H9 (cell line): ENCODE measurements at regions not wholly inside any gene's neighbourhood (a gene's known extent, or its start where the extent isn't known, plus 50 kb on each side); places are given as distances from the start of the nearest gene placed in this dataset.

Experiments
- DNase-seq: peaks from one replicate; pipeline ENCODE4 v3.0.0-alpha.2; 2017
- H2AFZ ChIP-seq: one replicate; pipeline ENCODE4 v1.6.1; 2013; ENCODE audit warnings: mild to moderate bottlenecking, low read length, control low read depth, moderate library complexity
- H2AK5ac ChIP-seq: 2 replicates; pipeline ENCODE4 v1.6.1; 2013; ENCODE audit warnings: low read length, control low read depth, mixed read lengths; ENCODE audit not compliant: insufficient read length
- H2BK120ac ChIP-seq: one replicate; pipeline ENCODE4 v1.6.1; 2013; ENCODE audit warnings: low read depth, mild to moderate bottlenecking, low read length, control low read depth, inconsistent platforms; ENCODE audit not compliant: poor library complexity, severe bottlenecking
- H2BK12ac ChIP-seq: 2 replicates; pipeline ENCODE4 v1.6.1; 2013; ENCODE audit warnings: low read length, control low read depth, mixed read lengths, low read depth; ENCODE audit not compliant: insufficient read length
- H2BK15ac ChIP-seq: 2 replicates; pipeline ENCODE4 v1.6.1; 2013; ENCODE audit warnings: low read depth, low read length, control low read depth
- H2BK20ac ChIP-seq: one replicate; pipeline ENCODE4 v1.6.1; 2013; ENCODE audit warnings: low read depth, mild to moderate bottlenecking, low read length, control low read depth, inconsistent platforms; ENCODE audit not compliant: poor library complexity, severe bottlenecking
- H2BK5ac ChIP-seq: 2 replicates; pipeline ENCODE4 v1.6.1; 2013; ENCODE audit warnings: low read length, control low read depth, mixed read lengths; ENCODE audit not compliant: insufficient read length
- H3K14ac ChIP-seq: 2 replicates; pipeline ENCODE4 v1.6.1; 2013; ENCODE audit warnings: low read length, control low read depth; ENCODE audit not compliant: insufficient read depth
- H3K18ac ChIP-seq: 2 replicates; pipeline ENCODE4 v1.6.1; 2013; ENCODE audit warnings: low read depth, mild to moderate bottlenecking, mixed read lengths, low read length, control low read depth; ENCODE audit not compliant: insufficient read length
- H3K23ac ChIP-seq: 2 replicates; pipeline ENCODE4 v1.6.1; 2013; ENCODE audit warnings: low read length, control low read depth, mixed read lengths, low read depth; ENCODE audit not compliant: insufficient read length
- H3K23me2 ChIP-seq: 2 replicates; pipeline ENCODE4 v1.6.1; 2013; ENCODE audit warnings: low read depth, mild to moderate bottlenecking, mixed read lengths, low read length, control low read depth; ENCODE audit not compliant: insufficient read length, poor library complexity, severe bottlenecking
- H3K27ac ChIP-seq: 2 replicates; pipeline ENCODE4 v1.5.1; 2013; ENCODE audit warnings: low read length, control low read depth, mixed read lengths, low read depth; ENCODE audit not compliant: insufficient read length
- H3K27me3 ChIP-seq: 2 replicates; pipeline ENCODE4 v1.6.1; 2013; ENCODE audit warnings: low read length, control low read depth, inconsistent platforms; ENCODE audit not compliant: insufficient read depth
- H3K4ac ChIP-seq: 2 replicates; pipeline ENCODE4 v1.6.1; 2013; ENCODE audit warnings: low read depth, mild to moderate bottlenecking, control low read depth, inconsistent platforms, low read length, moderate library complexity
- H3K4me1 ChIP-seq: 2 replicates; pipeline ENCODE4 v1.6.1; 2013; ENCODE audit warnings: low read length, control low read depth, inconsistent platforms; ENCODE audit not compliant: insufficient read depth
- H3K4me2 ChIP-seq: 2 replicates; pipeline ENCODE4 v1.6.1; 2013; ENCODE audit warnings: low read length, control low read depth, mixed read lengths; ENCODE audit not compliant: insufficient read length, insufficient read depth
- H3K56ac ChIP-seq: 2 replicates; pipeline ENCODE4 v1.6.1; 2013; ENCODE audit warnings: low read depth, mild to moderate bottlenecking, mixed read lengths, low read length, control low read depth; ENCODE audit not compliant: insufficient read length
- H3K79me1 ChIP-seq: 2 replicates; pipeline ENCODE4 v1.6.1; 2013; ENCODE audit warnings: low read depth, mild to moderate bottlenecking, moderate library complexity, low read length, control low read depth, inconsistent platforms; ENCODE audit not compliant: insufficient read depth, poor library complexity, severe bottlenecking
- H3K79me2 ChIP-seq: 2 replicates; pipeline ENCODE4 v1.6.1; 2013; ENCODE audit warnings: low read length, control low read depth, inconsistent platforms; ENCODE audit not compliant: insufficient read depth
- H3K9ac ChIP-seq: 2 replicates; pipeline ENCODE4 v1.6.1; 2013; ENCODE audit warnings: low read length, control low read depth, mixed read lengths; ENCODE audit not compliant: insufficient read length; ENCODE audit errors: extremely low read depth
- H3K9me3 ChIP-seq: one replicate; pipeline ENCODE4 v1.6.1; 2013; ENCODE audit warnings: low read depth, low read length, inconsistent platforms; ENCODE audit not compliant: control insufficient read depth
- H3T11ph ChIP-seq: one replicate; pipeline ENCODE4 v1.6.1; 2013; ENCODE audit warnings: mild to moderate bottlenecking, low read length, control low read depth, inconsistent platforms
- H4K20me1 ChIP-seq: one replicate; pipeline ENCODE4 v1.6.1; 2013; ENCODE audit not compliant: control insufficient read depth, insufficient read length, insufficient read depth
- H4K5ac ChIP-seq: 2 replicates; pipeline ENCODE4 v1.6.1; 2013; ENCODE audit warnings: low read depth, mild to moderate bottlenecking, mixed read lengths, low read length, control low read depth; ENCODE audit not compliant: insufficient read length
- H4K8ac ChIP-seq: replicated peaks from 2 replicates; pipeline ENCODE4 v1.6.1; 2013; ENCODE audit warnings: low read length, control low read depth, mixed read lengths, low read depth; ENCODE audit not compliant: insufficient read length
- H4K91ac ChIP-seq: 2 replicates; pipeline ENCODE4 v1.6.1; 2013; ENCODE audit warnings: low read depth, mild to moderate bottlenecking, moderate library complexity, mixed read lengths, low read length, control low read depth; ENCODE audit not compliant: insufficient read length
- H3K27ac Mint-ChIP-seq, 3 experiments: 2 replicates in 2 of 3; 3 replicates in 1 of 3; pipeline ENCODE4 v1.8.0; 2020 to 2021; ENCODE audit warnings: mixed read lengths in 3 of 3, mild to moderate bottlenecking in 1 of 3, moderate library complexity in 1 of 3
- H3K27me3 Mint-ChIP-seq: 2 replicates; pipeline ENCODE4 v1.8.0; 2021; ENCODE audit warnings: low read depth, mild to moderate bottlenecking, moderate library complexity, mixed read lengths
- H3K36me3 Mint-ChIP-seq, 3 experiments: 2 replicates in 2 of 3; 3 replicates in 1 of 3; pipeline ENCODE4 v1.8.0; 2020 to 2021; ENCODE audit warnings: low read depth in 3 of 3, mixed read lengths in 3 of 3; ENCODE audit not compliant: insufficient read depth in 1 of 3
- H3K4me1 Mint-ChIP-seq, 2 experiments: 2 replicates each; pipeline ENCODE4 v1.8.0; 2020; ENCODE audit warnings: mixed read lengths in 2 of 2
- H3K4me3 Mint-ChIP-seq, 2 experiments: 2 replicates in 1 of 2; 3 replicates in 1 of 2; pipeline ENCODE4 v1.8.0; 2020 to 2021; ENCODE audit warnings: mild to moderate bottlenecking in 2 of 2, mixed read lengths in 2 of 2, moderate library complexity in 1 of 2
- H3K9me3 Mint-ChIP-seq, 2 experiments: 2 replicates in 1 of 2; 3 replicates in 1 of 2; pipeline ENCODE4 v1.8.0; 2020; ENCODE audit warnings: mild to moderate bottlenecking in 2 of 2, mixed read lengths in 2 of 2, moderate library complexity in 1 of 2
- CTCF ChIP-seq: fragments of 200-600 bp; sonication (generic); conservative IDR thresholded peaks from 3 replicates; pipeline ENCODE4 v1.8.0; 2021; ENCODE audit warnings: antibody characterized with exemption, mild to moderate bottlenecking
- WGBS: extraction: QIAGEN DNeasy Blood & Tissue Kit; methylation state at CpG from one replicate; pipeline ENCODE4 v1.1.7; 2013; ENCODE audit warnings: missing lambda C conversion rate, low lambda C conversion rate, mixed read lengths; ENCODE audit not compliant: insufficient read length; ENCODE audit errors: extremely low coverage; 5-methylcytosine and 5-hydroxymethylcytosine counted together

- Histone ChIP-seq H4K5ac (no peak overlapping the region), H3K4me1 (peaks cover 5% of the 10 kb centered on the region; the same call in 1 of the 2 replicates), H3K4ac (no peak overlapping the region), H3K18ac (no peak overlapping the region), H2BK20ac (no peak overlapping the region), H3K23ac (no peak overlapping the region), H2AK5ac (no peak overlapping the region), H4K8ac (no peak overlapping the region), H4K91ac (no peak overlapping the region), H3T11ph (no peak overlapping the region), H3K56ac (no peak overlapping the region), H2BK5ac (no peak overlapping the region), H3K27ac (no peak overlapping the region), H2BK15ac (no peak overlapping the region), H2BK120ac (no peak overlapping the region), H3K79me1 (no peaks in the 10 kb centered on the region), H2AFZ (no peak overlapping the region), H3K9ac (no peak overlapping the region), H3K14ac (no peak overlapping the region), H3K4me2 (no peak overlapping the region), H2BK12ac (no peak overlapping the region), H4K20me1 (no peaks in the 10 kb centered on the region), H3K27me3 (no peaks in the 10 kb centered on the region; the same call in 1 of the 2 replicates), H3K9me3 (no peaks in the 10 kb centered on the region), H3K23me2 (no peaks in the 10 kb centered on the region), H3K79me2 (no peaks in the 10 kb centered on the region)
- peaks cover 6 to 10% of the 10 kb centered on the region in 2 experiments for H3K4me1 Mint-ChIP-seq
- TF ChIP-seq CTCF: no peak
- WGBS: no CpG with 5 or more reads among the region's 11 CpGs
- H3K27me3 Mint-ChIP-seq: peaks cover 13% of the 10 kb centered on the region
- no peak for DNase-seq
- H3K4me3 Mint-ChIP-seq: no peak overlapping the region
- peaks cover 0 to 6% of the 10 kb centered on the region in 2 experiments; a peak in 1 of 5 replicates for H3K9me3 Mint-ChIP-seq
- H3K27ac Mint-ChIP-seq: no peak overlapping the region
- peaks cover 0 to 2% (median 0%) of the 10 kb centered on the region in 3 experiments; a peak in 2 of 7 replicates for H3K36me3 Mint-ChIP-seq
Observed at GRCh38 chr6:4366635-4367395, 231.4 kb upstream of the ECI2 start.
